CD14-positive monocyte (primary cell): ENCODE measurements at regions not wholly inside any gene's neighbourhood (a gene's known extent, or its start where the extent isn't known, plus 50 kb on each side); places are given as distances from the start of the nearest gene placed in this dataset.

Experiments used
- DNase-seq, 3 donors: peaks; one replicate each; pipeline ENCODE4 v3.0.0-alpha.2; 2011 to 2022
- H2AFZ ChIP-seq: 2 replicates; pipeline ENCODE4 v1.6.0; 2012; ENCODE audit warnings: mild to moderate bottlenecking, low read depth, low read length, inconsistent platforms; ENCODE audit not compliant: insufficient read depth, poor library complexity, severe bottlenecking
- H3K27ac ChIP-seq, 2 donors: 1 replicate in 1 of 2; 2 replicates in 1 of 2; pipeline ENCODE4 v1.5.1; 2012 to 2013; ENCODE audit warnings: low read length in 2 of 2, control low read depth in 1 of 2, inconsistent platforms in 1 of 2, low read depth in 1 of 2, mild to moderate bottlenecking in 1 of 2
- H3K27me3 ChIP-seq, 2 donors: one replicate each; pipeline versions ENCODE4 v1.6.0 to v1.6.1; 2011 to 2013; ENCODE audit warnings: low read length in 2 of 2; ENCODE audit not compliant: control insufficient read depth in 2 of 2, insufficient read depth in 2 of 2
- H3K36me3 ChIP-seq, 2 donors: replicated peaks in 1 of 2; 1 replicate in 1 of 2; 2 replicates in 1 of 2; pipeline versions ENCODE4 v1.5.1 to v1.6.1; 2012 to 2013; ENCODE audit warnings: low read length in 2 of 2, control low read depth in 1 of 2, inconsistent platforms in 1 of 2, mild to moderate bottlenecking in 1 of 2; ENCODE audit not compliant: insufficient read depth in 2 of 2, control insufficient read depth in 1 of 2
- H3K4me1 ChIP-seq, 2 donors: 1 replicate in 1 of 2; 2 replicates in 1 of 2; pipeline versions ENCODE4 v1.5.1 to v1.6.1; 2012 to 2013; ENCODE audit warnings: low read length in 2 of 2, control low read depth in 1 of 2, inconsistent platforms in 1 of 2, mild to moderate bottlenecking in 1 of 2, moderate library complexity in 1 of 2; ENCODE audit not compliant: insufficient read depth in 2 of 2, control insufficient read depth in 1 of 2
- H3K4me2 ChIP-seq: replicated peaks from 2 replicates; pipeline ENCODE3; 2012; ENCODE audit warnings: low read length, moderate library complexity, mild to moderate bottlenecking; ENCODE audit not compliant: poor library complexity, severe bottlenecking; ENCODE audit errors: extremely low read depth
- H3K4me3 ChIP-seq, 3 experiments: fragments of 200-600 bp in 1 of 3; sonication (generic) in 1 of 3; replicated peaks in 1 of 3; 1 replicate in 2 of 3; 2 replicates in 1 of 3; pipeline ENCODE4 v1.5.1; 2011 to 2013; ENCODE audit warnings: low read length in 3 of 3, mild to moderate bottlenecking in 3 of 3, control low read depth in 2 of 3, low read depth in 2 of 3, inconsistent platforms in 1 of 3, moderate library complexity in 1 of 3
- H3K79me2 ChIP-seq: 2 replicates; pipeline ENCODE4 v1.6.0; 2012; ENCODE audit warnings: mild to moderate bottlenecking, control low read depth, inconsistent platforms, low read length, moderate library complexity; ENCODE audit not compliant: insufficient read depth
- H3K9ac ChIP-seq: 2 replicates; pipeline ENCODE4 v1.6.0; 2017; ENCODE audit warnings: low read length, mild to moderate bottlenecking; ENCODE audit not compliant: insufficient read depth, poor library complexity, severe bottlenecking
- H3K9me3 ChIP-seq, 2 donors: replicated peaks in 1 of 2; 1 replicate in 1 of 2; 2 replicates in 1 of 2; pipeline versions ENCODE4 v1.5.1 to v1.6.1; 2012 to 2013; ENCODE audit warnings: low read length in 2 of 2, control low read depth in 1 of 2; ENCODE audit not compliant: control insufficient read depth in 1 of 2, insufficient read depth in 1 of 2
- H4K20me1 ChIP-seq: 2 replicates; pipeline ENCODE4 v1.6.0; 2012; ENCODE audit warnings: mild to moderate bottlenecking, low read length, control low read depth, moderate library complexity; ENCODE audit not compliant: insufficient read depth
- H3K27ac Mint-ChIP-seq, 7 donors: one replicate each; pipeline ENCODE4 v1.8.0; 2020; ENCODE audit warnings: mild to moderate bottlenecking in 7 of 7, mixed read lengths in 7 of 7, moderate library complexity in 6 of 7, inconsistent platforms in 2 of 7
- H3K27me3 Mint-ChIP-seq, 3 donors: one replicate each; pipeline ENCODE4 v1.8.0; 2021 to 2022; ENCODE audit warnings: low read depth in 3 of 3, mild to moderate bottlenecking in 3 of 3, mixed read lengths in 3 of 3, moderate library complexity in 3 of 3, inconsistent platforms in 1 of 3
- H3K36me3 Mint-ChIP-seq, 2 donors: one replicate each; pipeline ENCODE4 v1.8.0; 2020; ENCODE audit warnings: mixed read lengths in 2 of 2, inconsistent platforms in 1 of 2, mild to moderate bottlenecking in 1 of 2
- H3K4me1 Mint-ChIP-seq: one replicate; pipeline ENCODE4 v1.8.0; 2020; ENCODE audit warnings: mild to moderate bottlenecking, mixed read lengths
- H3K4me3 Mint-ChIP-seq, 2 donors: one replicate each; pipeline ENCODE4 v1.8.0; 2020; ENCODE audit warnings: mild to moderate bottlenecking in 2 of 2, mixed read lengths in 2 of 2, moderate library complexity in 1 of 2
- H3K9me3 Mint-ChIP-seq, 7 donors: one replicate each; pipeline ENCODE4 v1.8.0; 2020 to 2022; ENCODE audit warnings: mixed read lengths in 7 of 7, mild to moderate bottlenecking in 6 of 7, moderate library complexity in 6 of 7, inconsistent platforms in 2 of 7
- WGBS: methylation state at CpG from one replicate; pipeline ENCODE4 v1.1.5; 2013; ENCODE audit warnings: missing lambda C conversion rate; ENCODE audit not compliant: insufficient coverage; 5-methylcytosine and 5-hydroxymethylcytosine counted together
- intact Hi-C, 2 donors: fragments of 100-400 bp; cut with micrococcal nuclease; formaldehyde crosslinking; loops; one replicate each; pipeline versions ENCODE4 v1.15.0 to v1.15.1; 2023
- TF ChIP-seq, protein P1 (sequence below): fragments of 200-600 bp; IDR thresholded peaks from one replicate; pipeline ENCODE4 v1.8.0; 2022; ENCODE audit warnings: antibody characterized with exemption, mild to moderate bottlenecking

GRCh38 chr6:26217714-26218075 is 130.5 kb downstream of the HFE start:
- Mint-ChIP-seq H3K4me3 (no peak overlapping the region), H3K27me3 (peaks cover 0 to 4% (median 2%) of the 10 kb centered on the region in 3 donors), H3K27ac (no peak overlapping the region), H3K9me3 (peaks cover 0 to 2% (median 0%) of the 10 kb centered on the region in 7 donors), H3K4me1 (peaks cover 10% of the 10 kb centered on the region), H3K36me3 (peaks cover 0 to 3% of the 10 kb centered on the region in 2 donors)
- H3K4me2 ChIP-seq: peak overlapping the region; percentile 77
- H3K4me1 ChIP-seq: peaks cover 32 to 39% of the 10 kb centered on the region in 2 donors
- H3K27me3 ChIP-seq: peaks cover 0 to 3% of the 10 kb centered on the region in 2 donors
- no peaks in the 10 kb centered on the region for H3K79me2 ChIP-seq
- no peaks in the 10 kb centered on the region for H4K20me1 ChIP-seq
- intact Hi-C loops: no loop called here
- DNase-seq: no peak
- H3K4me3 ChIP-seq: peak overlapping the region; percentile 62 to 79 (median 65)
- no peaks in the 10 kb centered on the region for H3K9me3 ChIP-seq
- peak overlapping the region; percentile 69 for H3K9ac ChIP-seq
- H2AFZ ChIP-seq: peak overlapping the region; percentile 70
- WGBS: no CpG with 5 or more reads among the region's 10 CpGs
- TF ChIP-seq, protein P1, sequence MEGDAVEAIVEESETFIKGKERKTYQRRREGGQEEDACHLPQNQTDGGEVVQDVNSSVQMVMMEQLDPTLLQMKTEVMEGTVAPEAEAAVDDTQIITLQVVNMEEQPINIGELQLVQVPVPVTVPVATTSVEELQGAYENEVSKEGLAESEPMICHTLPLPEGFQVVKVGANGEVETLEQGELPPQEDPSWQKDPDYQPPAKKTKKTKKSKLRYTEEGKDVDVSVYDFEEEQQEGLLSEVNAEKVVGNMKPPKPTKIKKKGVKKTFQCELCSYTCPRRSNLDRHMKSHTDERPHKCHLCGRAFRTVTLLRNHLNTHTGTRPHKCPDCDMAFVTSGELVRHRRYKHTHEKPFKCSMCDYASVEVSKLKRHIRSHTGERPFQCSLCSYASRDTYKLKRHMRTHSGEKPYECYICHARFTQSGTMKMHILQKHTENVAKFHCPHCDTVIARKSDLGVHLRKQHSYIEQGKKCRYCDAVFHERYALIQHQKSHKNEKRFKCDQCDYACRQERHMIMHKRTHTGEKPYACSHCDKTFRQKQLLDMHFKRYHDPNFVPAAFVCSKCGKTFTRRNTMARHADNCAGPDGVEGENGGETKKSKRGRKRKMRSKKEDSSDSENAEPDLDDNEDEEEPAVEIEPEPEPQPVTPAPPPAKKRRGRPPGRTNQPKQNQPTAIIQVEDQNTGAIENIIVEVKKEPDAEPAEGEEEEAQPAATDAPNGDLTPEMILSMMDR: no peak
- no peaks in the 10 kb centered on the region for H3K36me3 ChIP-seq
- peak overlapping the region; percentile 59 to 90 for H3K27ac ChIP-seq

DNA sequence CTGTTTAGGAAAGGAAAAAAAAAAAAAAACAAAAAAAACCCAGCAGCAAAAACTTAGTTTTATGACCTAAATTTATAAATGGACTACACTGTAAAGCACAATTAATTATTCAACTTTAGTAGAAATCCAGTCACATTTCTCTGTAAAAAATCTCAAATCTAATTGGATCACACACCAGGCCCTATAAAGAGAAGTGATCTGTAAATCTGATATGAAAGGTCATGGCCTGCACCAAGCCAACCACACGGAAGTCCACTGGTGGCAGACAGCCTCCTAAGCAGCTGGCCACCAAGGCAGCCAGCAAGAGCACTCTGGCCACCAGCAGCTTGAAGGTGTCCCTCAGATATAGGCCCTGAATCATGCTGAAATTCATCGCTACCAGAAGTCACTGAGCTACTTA is 131.6 kb downstream of the HFE start:
- H3K9me3 ChIP-seq: no peaks in the 10 kb centered on the region
- H3K4me1 Mint-ChIP-seq: peaks cover 17% of the 10 kb centered on the region
- peaks cover 0 to 3% of the 10 kb centered on the region in 2 donors for H3K27me3 ChIP-seq
- H3K79me2 ChIP-seq: no peaks in the 10 kb centered on the region
- no peak for DNase-seq
- H3K4me2 ChIP-seq: no peak overlapping the region
- H3K27ac ChIP-seq: no peak overlapping the region
- peaks cover 0 to 4% (median 2%) of the 10 kb centered on the region in 3 donors for H3K27me3 Mint-ChIP-seq
- H2AFZ ChIP-seq: no peak overlapping the region
- TF ChIP-seq, protein P1: no peak
- H3K4me3 Mint-ChIP-seq: no peak overlapping the region
- peaks cover 0 to 2% (median 0%) of the 10 kb centered on the region in 7 donors for H3K9me3 Mint-ChIP-seq
- no peak overlapping the region for H3K9ac ChIP-seq
- intact Hi-C loops: no loop called here
- 79% methylated on average over 2 of the region's 2 CpGs for WGBS
- no peak overlapping the region for H3K27ac Mint-ChIP-seq
- H4K20me1 ChIP-seq: no peaks in the 10 kb centered on the region
- peaks cover 0 to 3% of the 10 kb centered on the region in 2 donors for H3K36me3 Mint-ChIP-seq
- H3K4me1 ChIP-seq: peaks cover 38 to 49% of the 10 kb centered on the region in 2 donors
- H3K4me3 ChIP-seq: no peak overlapping the region
- H3K36me3 ChIP-seq: no peaks in the 10 kb centered on the region
